Ovary (tissue), 7 donors: ENCODE measurements at regions not wholly inside any gene's neighbourhood (a gene's known extent, or its start where the extent isn't known, plus 50 kb on each side); places are given as distances from the start of the nearest gene placed in this dataset.

ENCODE experiments used
- DNase-seq, 5 donors: peaks; one replicate each; pipeline ENCODE4 v3.0.0-alpha.2; 2019 to 2020
- H3K27ac ChIP-seq, 2 donors: fragments of 200-600 bp; one replicate each; pipeline versions ENCODE4 v1.5.1 to v1.8.0; 2019 to 2022
- H3K27me3 ChIP-seq: fragments of 200-600 bp; one replicate; pipeline ENCODE4 v1.8.0; 2022
- H3K36me3 ChIP-seq: fragments of 200-600 bp; sonication (generic); one replicate; pipeline ENCODE4 v1.5.1; 2019
- H3K4me1 ChIP-seq: one replicate; pipeline ENCODE4 v1.8.1; 2013; ENCODE audit warnings: mild to moderate bottlenecking, moderate library complexity; ENCODE audit not compliant: insufficient read depth
- H3K4me3 ChIP-seq: fragments of 200-600 bp; sonication (generic); one replicate; pipeline ENCODE4 v1.5.1; 2017
- H3K9me3 ChIP-seq, 2 donors: fragments of 200-600 bp in 1 of 2; sonication (generic) in 1 of 2; one replicate each; pipeline versions ENCODE4 v1.5.1 to v1.8.1; 2013 to 2019; ENCODE audit warnings: mild to moderate bottlenecking in 1 of 2, moderate library complexity in 1 of 2
- EP300 ChIP-seq: sonication (generic); formaldehyde crosslinking; IDR thresholded peaks from one replicate; pipeline ENCODE4 v1.6.1; 2017; ENCODE audit warnings: antibody characterized with exemption
- POLR2A ChIP-seq: fragments of 450-650 bp; IDR thresholded peaks from one replicate; pipeline ENCODE4 v1.6.1; 2017; ENCODE audit warnings: antibody characterized with exemption, mild to moderate bottlenecking, moderate library complexity
- WGBS, 3 donors: extraction: QIAGEN DNeasy Blood & Tissue Kit in 1 of 3; methylation state at CpG; one replicate each; pipeline versions ENCODE4 v1.1.5 to v1.1.7; 2013 to 2017; 5-methylcytosine and 5-hydroxymethylcytosine counted together
- intact Hi-C, 4 donors: fragments of 100-400 bp; cut with DNase I; formaldehyde crosslinking; loops; one replicate each; pipeline versions ENCODE4 v1.11.0 to v1.15.1; 2022 to 2023
- TF ChIP-seq, protein P1 (sequence below), 3 donors: fragments of 450-650 bp in 2 of 3; fragments of 200-600 bp in 1 of 3; IDR thresholded peaks; one replicate each; pipeline versions ENCODE4 v1.5.1 to v1.8.0; 2016 to 2022; ENCODE audit warnings: antibody characterized with exemption in 3 of 3, mild to moderate bottlenecking in 1 of 3
- donor health status: DM: no; HTN: no; CAD: no; lungs with moderate emphysema.
- donor health status: DM: no; HTN: no; CAD: no.
- donor health status: Bipolar disorder and iron deficiency.
- donor health status: DM: no; HTN: no; CAD: no.
- donor health status: DM: yes; HTN: yes; CAD: no.

DNA sequence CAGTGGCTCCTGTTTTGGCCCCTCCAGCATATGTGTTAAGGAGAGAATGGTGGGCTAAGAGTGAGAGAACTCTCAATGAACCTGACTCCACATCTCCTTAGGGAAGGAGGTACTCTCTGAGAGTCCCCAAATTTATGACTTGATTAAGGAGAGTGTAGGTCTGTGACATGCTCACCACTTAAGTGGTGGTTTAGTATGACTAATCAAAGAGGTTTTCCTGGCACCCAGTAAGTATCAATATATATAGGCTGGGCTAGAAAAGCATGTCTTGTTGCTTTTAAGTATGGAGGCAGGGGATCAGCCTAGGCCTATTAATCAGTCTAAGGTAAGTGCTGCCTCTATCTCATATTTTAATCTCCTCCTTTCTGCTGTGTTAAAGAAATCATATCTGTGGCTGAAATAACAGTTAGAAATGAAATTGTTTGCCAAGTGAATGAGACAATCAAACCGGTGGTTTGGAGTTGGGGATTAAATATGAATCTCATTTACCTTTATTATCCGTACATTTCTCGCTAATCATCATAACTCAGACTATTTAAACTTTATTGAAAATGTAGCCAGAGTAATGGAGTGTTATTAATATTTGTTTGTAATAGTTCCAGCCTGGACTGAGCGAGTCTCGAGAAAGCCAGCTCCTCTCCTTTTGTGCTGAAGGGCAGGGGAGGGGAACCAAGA, 107.7 kb upstream of the MEIS1 start:
- no peaks in the 10 kb centered on the region for H3K27me3 ChIP-seq
- H3K9me3 ChIP-seq: no peaks in the 10 kb centered on the region
- H3K27ac ChIP-seq: no peak overlapping the region
- no peak overlapping the region for H3K4me3 ChIP-seq
- intact Hi-C loops: no loop called here
- no peaks in the 10 kb centered on the region for H3K4me1 ChIP-seq
- TF ChIP-seq POLR2A: no peak
- TF ChIP-seq, protein P1, sequence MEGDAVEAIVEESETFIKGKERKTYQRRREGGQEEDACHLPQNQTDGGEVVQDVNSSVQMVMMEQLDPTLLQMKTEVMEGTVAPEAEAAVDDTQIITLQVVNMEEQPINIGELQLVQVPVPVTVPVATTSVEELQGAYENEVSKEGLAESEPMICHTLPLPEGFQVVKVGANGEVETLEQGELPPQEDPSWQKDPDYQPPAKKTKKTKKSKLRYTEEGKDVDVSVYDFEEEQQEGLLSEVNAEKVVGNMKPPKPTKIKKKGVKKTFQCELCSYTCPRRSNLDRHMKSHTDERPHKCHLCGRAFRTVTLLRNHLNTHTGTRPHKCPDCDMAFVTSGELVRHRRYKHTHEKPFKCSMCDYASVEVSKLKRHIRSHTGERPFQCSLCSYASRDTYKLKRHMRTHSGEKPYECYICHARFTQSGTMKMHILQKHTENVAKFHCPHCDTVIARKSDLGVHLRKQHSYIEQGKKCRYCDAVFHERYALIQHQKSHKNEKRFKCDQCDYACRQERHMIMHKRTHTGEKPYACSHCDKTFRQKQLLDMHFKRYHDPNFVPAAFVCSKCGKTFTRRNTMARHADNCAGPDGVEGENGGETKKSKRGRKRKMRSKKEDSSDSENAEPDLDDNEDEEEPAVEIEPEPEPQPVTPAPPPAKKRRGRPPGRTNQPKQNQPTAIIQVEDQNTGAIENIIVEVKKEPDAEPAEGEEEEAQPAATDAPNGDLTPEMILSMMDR (IDR thresholded peaks at IDR 0.05): no peak
- TF ChIP-seq EP300: no peak
- 93 to 96% (median 94%) methylated on average over 5 of the region's 5 CpGs for WGBS, 3 donors
- DNase-seq: no peak
- H3K36me3 ChIP-seq: no peaks in the 10 kb centered on the region

DNA sequence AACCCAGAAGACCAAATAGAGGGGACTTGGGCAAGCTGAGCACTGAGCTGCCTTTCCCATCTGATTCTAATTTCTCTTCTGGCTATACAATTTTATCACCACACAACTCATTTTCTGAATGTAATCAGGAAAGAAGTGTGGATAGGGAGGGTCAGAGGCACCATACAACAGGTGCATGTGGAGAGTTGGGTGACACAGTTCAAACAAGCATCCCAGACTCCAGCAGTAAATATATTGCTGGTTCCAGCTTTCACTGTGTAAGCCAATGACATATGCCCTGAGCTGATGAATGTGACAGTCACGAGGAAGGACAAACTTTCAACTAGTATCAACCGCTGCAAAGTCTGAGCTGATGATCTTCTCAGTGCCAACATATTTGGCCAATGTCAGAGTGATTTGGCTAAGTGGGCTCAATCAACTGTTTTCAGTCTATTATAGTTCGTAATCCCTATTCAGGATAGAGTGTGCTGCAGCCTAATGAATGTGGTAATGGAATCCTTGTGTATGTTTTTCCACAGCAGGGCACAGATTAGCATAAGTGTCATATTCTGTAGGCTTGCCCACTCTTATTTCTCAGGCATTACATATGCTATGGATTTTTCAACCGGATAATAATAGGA, 109.9 kb upstream of the MEIS1 start:
- no peaks in the 10 kb centered on the region for H3K9me3 ChIP-seq
- H3K4me3 ChIP-seq: no peak overlapping the region
- H3K27me3 ChIP-seq: no peaks in the 10 kb centered on the region
- no peak for DNase-seq
- H3K36me3 ChIP-seq: no peaks in the 10 kb centered on the region
- H3K27ac ChIP-seq: no peak overlapping the region
- TF ChIP-seq, protein P1 (IDR thresholded peaks at IDR 0.05): no peak
- no peak for TF ChIP-seq POLR2A
- no peak for TF ChIP-seq EP300
- intact Hi-C loops: no loop called here
- 87 to 93% (median 90%) methylated on average over 4 of the region's 4 CpGs for WGBS, 3 donors
- no peaks in the 10 kb centered on the region for H3K4me1 ChIP-seq

DNA sequence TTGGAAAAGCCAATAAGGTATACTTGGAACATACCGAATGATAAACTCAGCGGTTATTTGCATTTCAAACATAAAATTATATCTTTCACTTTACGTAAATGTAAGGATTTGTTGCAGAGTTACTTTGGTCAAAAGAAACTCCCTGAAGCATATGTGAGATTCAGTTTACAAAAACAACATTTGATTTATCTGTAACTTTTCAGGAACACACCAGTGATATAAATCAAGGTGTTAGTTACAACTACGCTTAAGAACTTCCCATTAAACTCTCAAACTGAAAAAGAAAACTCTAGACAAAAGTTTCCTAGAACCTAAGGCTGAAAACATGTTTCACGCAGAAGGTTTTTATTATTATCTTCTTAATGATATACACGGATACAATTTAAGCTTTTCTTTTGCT, 110.6 kb upstream of the MEIS1 start:
- Histone ChIP-seq H3K4me3 (no peak overlapping the region), H3K27ac (no peak overlapping the region), H3K27me3 (no peaks in the 10 kb centered on the region), H3K9me3 (no peaks in the 10 kb centered on the region), H3K4me1 (no peaks in the 10 kb centered on the region), H3K36me3 (no peaks in the 10 kb centered on the region)
- no peak for DNase-seq
- intact Hi-C loops: no loop called here
- TF ChIP-seq, protein P1 (IDR thresholded peaks at IDR 0.05): no peak
- TF ChIP-seq POLR2A: no peak
- 78 to 84% (median 83%) methylated on average over 6 of the region's 6 CpGs for WGBS, 3 donors

GRCh38 chr2:66323406-66323805, 111.5 kb upstream of the MEIS1 start:
- no peaks in the 10 kb centered on the region for H3K9me3 ChIP-seq
- H3K4me3 ChIP-seq: no peak overlapping the region
- DNase-seq: no peak
- intact Hi-C loops: no loop called here
- H3K4me1 ChIP-seq: no peaks in the 10 kb centered on the region
- WGBS, 3 donors: 18 to 34% (median 27%) methylated on average over 8 of the region's 8 CpGs
- H3K36me3 ChIP-seq: no peaks in the 10 kb centered on the region
- TF ChIP-seq, protein P1 (IDR thresholded peaks at IDR 0.05): no peak
- no peak for TF ChIP-seq POLR2A
- no peak for TF ChIP-seq EP300
- H3K27me3 ChIP-seq: no peaks in the 10 kb centered on the region
- H3K27ac ChIP-seq: no peak overlapping the region
